Loucy (cell line): ENCODE measurements at regions not wholly inside any gene's neighbourhood (a gene's known extent, or its start where the extent isn't known, plus 50 kb on each side); places are given as distances from the start of the nearest gene placed in this dataset.

Source experiments
- CTCF ChIP-seq: fragments of 200-600 bp; sonication (generic); conservative IDR thresholded peaks from 2 replicates; pipeline ENCODE4 v1.5.1; 2014; ENCODE audit warnings: mild to moderate bottlenecking, antibody characterized with exemption, low read length
- EZH2phosphoT487 ChIP-seq: fragments of 200-600 bp; IDR thresholded peaks from 2 replicates; pipeline ENCODE4 v1.6.1; 2018; ENCODE audit warnings: antibody characterized with exemption, mild to moderate bottlenecking, moderate library complexity, borderline replicate concordance

DNA sequence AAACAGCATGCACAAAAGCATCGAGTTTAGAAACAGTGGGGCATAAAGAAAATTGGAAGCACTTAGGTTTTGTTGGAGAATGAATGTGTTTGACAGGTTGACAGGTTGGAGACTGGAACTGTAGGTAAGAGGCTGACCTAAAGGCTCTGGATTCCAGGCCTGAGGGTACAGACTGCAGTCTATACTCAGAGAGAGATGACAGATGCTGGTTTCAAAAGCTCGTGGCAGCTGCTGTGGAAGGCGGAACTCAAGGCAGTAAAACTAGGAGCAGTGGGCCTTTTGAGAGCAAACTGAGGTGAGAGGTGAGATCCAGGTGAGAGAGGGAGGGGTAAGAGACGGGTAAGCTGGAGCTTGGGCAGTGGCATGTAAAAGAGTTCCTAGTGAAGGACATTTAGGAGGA lies 415.2 kb downstream of the TRIML1 start:
- no peak for TF ChIP-seq CTCF
- TF ChIP-seq EZH2phosphoT487 = no peak
